ENCODE measurements at regions not wholly inside any gene's neighbourhood (a gene's known extent, or its start where the extent isn't known, plus 50 kb on each side); places are given as distances from the start of the nearest gene placed in this dataset.
"Not testable (repeated sequence)": the region's sequence is repeated elsewhere in the genome, so short reads cannot be mapped to it uniquely, and the experiment has no call there.

- Histone ChIP-seq H3K9ac (ENCODE audit: low read depth in 1 of 2, low read length in 2 of 2) (no peak overlapping the region), H3K27me3 (ENCODE audit: control insufficient read depth in 4 of 4, insufficient read depth in 4 of 4, low read length in 3 of 4) (no peaks in the 10 kb centered on the region), H3K9me3 (ENCODE audit: control insufficient read depth in 4 of 4, low read length in 3 of 4) (no peaks in the 10 kb centered on the region), H3K27ac (ENCODE audit: low read depth in 1 of 2, low read length in 2 of 2) (no peak overlapping the region), H3K36me3 (ENCODE audit: control insufficient read depth in 4 of 4, insufficient read depth in 3 of 4, low read depth in 1 of 4, low read length in 3 of 4) (no peaks in the 10 kb centered on the region), H3K4me1 (ENCODE audit: control insufficient read depth in 4 of 4, insufficient read depth in 4 of 4, low read length in 3 of 4) (no peaks in the 10 kb centered on the region), H3K4me3 (ENCODE audit: low read depth in 1 of 3, low read length in 3 of 3) (no peak overlapping the region)
- DNase-seq (ENCODE audit: low spot score), result no peak
- TF ChIP-seq RXRA (IDR thresholded peaks at IDR 0.05) (no peak), SP1 (IDR thresholded peaks at IDR 0.05) (no peak), HNF4A (conservative IDR thresholded peaks at IDR 0.05) (no peak), FOXA2 (IDR thresholded peaks at IDR 0.05) (no peak), FOXA1 (IDR thresholded peaks at IDR 0.05) (no peak), YY1 (IDR thresholded peaks at IDR 0.05) (no peak), HNF4G (IDR thresholded peaks at IDR 0.05) (no peak), EGR1 (IDR thresholded peaks at IDR 0.05; ENCODE audit: low read depth in 2 of 2) (no peak), NR2F2 (IDR thresholded peaks at IDR 0.05) (no peak), TAF1 (conservative IDR thresholded peaks at IDR 0.05) (no peak), REST (IDR thresholded peaks at IDR 0.05) (no peak), GABPA (IDR thresholded peaks at IDR 0.05 in 1 of 2, conservative IDR thresholded peaks at IDR 0.05 in 1 of 2) (no peak), MAX (IDR thresholded peaks at IDR 0.05) (no peak), ZBTB33 (IDR thresholded peaks at IDR 0.05) (no peak), ATF3 (IDR thresholded peaks at IDR 0.05) (no peak), JUND (IDR thresholded peaks at IDR 0.05) (no peak), RAD21 (IDR thresholded peaks at IDR 0.05) (no peak)
- TF ChIP-seq, protein P1, sequence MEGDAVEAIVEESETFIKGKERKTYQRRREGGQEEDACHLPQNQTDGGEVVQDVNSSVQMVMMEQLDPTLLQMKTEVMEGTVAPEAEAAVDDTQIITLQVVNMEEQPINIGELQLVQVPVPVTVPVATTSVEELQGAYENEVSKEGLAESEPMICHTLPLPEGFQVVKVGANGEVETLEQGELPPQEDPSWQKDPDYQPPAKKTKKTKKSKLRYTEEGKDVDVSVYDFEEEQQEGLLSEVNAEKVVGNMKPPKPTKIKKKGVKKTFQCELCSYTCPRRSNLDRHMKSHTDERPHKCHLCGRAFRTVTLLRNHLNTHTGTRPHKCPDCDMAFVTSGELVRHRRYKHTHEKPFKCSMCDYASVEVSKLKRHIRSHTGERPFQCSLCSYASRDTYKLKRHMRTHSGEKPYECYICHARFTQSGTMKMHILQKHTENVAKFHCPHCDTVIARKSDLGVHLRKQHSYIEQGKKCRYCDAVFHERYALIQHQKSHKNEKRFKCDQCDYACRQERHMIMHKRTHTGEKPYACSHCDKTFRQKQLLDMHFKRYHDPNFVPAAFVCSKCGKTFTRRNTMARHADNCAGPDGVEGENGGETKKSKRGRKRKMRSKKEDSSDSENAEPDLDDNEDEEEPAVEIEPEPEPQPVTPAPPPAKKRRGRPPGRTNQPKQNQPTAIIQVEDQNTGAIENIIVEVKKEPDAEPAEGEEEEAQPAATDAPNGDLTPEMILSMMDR (IDR thresholded peaks at IDR 0.05; ENCODE audit: low read depth, low read length, missing input control), result no peak
- WGBS, result 58% methylated on average over 11 of the region's 11 CpGs
Measured at GRCh38 chr1:38481871-38482826, 377.4 kb downstream of the RRAGC start.

- not testable (repeated sequence) for H3K9me3 ChIP-seq (ENCODE audit: control insufficient read depth in 4 of 4, low read length in 3 of 4); H3K27ac ChIP-seq (ENCODE audit: low read depth in 1 of 2, low read length in 2 of 2); H3K36me3 ChIP-seq (ENCODE audit: control insufficient read depth in 4 of 4, insufficient read depth in 3 of 4, low read depth in 1 of 4, low read length in 3 of 4); DNase-seq (ENCODE audit: low spot score); H3K4me3 ChIP-seq (ENCODE audit: low read depth in 1 of 3, low read length in 3 of 3); H3K4me1 ChIP-seq (ENCODE audit: control insufficient read depth in 4 of 4, insufficient read depth in 4 of 4, low read length in 3 of 4); H3K9ac ChIP-seq (ENCODE audit: low read depth in 1 of 2, low read length in 2 of 2)
- H3K27me3 ChIP-seq (ENCODE audit: control insufficient read depth in 4 of 4, insufficient read depth in 4 of 4, low read length in 3 of 4), result peaks cover 0 to 10% (median 0%) of the 10 kb centered on the region in 4 donors
- WGBS, result 82% methylated on average over 2 of the region's 2 CpGs
Measured at GRCh38 chr1:38479662-38480061, 379.9 kb downstream of the RRAGC start.

Data from liver (tissue), 8 donors.